HG02938 (cell line): ENCODE measurements at regions not wholly inside any gene's neighbourhood (a gene's known extent, or its start where the extent isn't known, plus 50 kb on each side); places are given as distances from the start of the nearest gene placed in this dataset.

Experiments
- ATAC-seq: cut with Tn5 transposase; IDR thresholded peaks from one replicate; pipeline ENCODE4 v1.9.1; 2021; ENCODE audit warnings: mild to moderate bottlenecking, moderate library complexity; ENCODE audit not compliant: unreplicated experiment

DNA sequence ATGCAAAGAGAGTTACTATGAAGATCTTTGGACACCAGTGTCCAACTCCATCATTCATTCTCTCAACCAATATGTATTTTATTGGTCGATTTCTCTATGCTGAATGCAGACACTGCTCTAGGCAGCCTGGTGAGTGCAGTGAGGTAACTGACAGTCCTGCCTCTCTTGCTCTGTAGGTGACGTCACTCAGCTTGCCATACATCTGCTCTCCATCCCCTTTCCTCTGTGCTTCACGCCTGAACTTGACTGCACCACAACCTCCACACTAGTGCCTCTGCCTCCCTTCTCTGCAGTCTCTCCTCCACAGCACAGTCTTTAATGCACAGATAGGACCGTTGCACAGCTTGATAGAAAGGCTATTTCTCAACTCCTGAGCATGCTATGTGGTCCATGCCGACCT, 344.9 kb upstream of the NOCT start:
- ATAC-seq: no peak

DNA sequence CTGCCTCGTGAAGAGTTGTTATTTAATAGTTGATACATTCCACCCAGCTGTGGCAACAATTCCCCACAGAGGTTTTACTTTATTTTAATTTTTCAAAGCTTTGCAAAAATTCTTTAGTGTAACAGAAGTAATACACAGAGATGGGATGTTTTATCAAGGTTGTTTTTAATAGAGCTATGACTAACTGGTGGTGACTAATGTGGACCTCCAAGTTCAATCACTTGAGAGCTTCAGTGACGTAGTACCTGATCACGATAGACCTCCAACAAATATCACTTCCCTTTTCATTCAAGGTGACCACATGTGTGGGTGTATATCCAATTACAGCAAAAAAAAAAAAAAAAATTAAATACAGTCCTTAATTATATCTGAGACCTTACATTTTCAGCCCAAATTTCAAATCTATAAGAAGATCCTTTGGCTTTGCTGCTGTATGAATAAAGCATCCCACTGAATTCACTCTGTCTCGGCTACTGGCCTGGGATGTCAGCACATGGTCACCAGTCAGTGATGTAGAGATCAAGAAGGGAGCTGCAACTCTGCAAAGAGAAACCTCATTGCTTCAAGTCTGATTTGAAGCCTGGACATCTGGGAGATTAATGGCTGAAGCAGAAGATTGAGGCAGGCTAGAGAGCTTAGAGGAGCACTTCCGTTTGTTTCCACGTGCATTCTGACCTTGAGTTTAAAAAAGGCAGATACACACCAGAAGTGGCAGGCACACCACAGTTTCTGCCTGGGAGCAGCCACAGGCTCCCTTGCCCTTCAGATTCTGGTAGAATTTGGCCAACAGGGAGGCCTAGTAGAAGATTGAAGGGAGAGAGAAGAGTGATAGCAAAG, 345.9 kb upstream of the NOCT start:
- peak; percentile 72 for ATAC-seq

DNA sequence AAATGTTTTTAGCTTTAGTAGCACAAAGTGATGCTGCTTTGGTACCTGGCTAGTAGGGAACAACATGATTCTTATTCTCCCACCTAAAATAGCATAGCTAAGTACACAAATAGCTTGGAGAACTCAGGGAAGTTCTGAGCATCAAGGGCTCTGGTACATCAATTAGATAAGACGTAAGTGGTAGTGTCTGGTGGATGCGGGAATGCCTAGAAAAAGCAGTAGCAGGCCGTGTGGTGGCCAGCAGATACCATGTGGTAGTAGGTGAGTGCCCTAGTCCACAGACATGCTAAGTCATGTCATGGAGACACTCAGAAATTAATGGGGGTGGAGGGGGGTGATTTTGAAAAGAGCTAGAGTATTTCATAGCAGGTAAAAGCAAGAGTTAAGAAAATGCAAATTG, 347.3 kb upstream of the NOCT start:
- ATAC-seq: no peak

DNA sequence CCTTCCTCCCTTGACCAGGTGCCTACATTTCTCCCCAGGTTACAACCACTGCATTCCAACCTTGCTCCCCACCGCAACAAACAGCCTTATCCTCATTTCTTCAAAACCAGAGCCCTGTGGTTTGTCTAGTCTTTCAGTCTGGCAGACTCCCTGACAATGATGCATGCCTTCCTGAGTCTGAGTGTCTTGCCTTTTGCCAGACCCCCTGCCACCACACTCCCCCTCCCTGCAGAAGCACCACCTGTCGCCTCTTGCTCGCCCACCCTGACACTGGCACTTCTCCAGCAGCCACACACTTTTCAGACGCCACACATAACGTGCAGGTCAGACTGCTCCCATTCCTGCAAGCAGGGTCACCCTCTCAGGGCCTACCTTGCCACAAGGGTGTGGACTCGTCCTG, 349.2 kb upstream of the NOCT start:
- ATAC-seq: no peak

DNA sequence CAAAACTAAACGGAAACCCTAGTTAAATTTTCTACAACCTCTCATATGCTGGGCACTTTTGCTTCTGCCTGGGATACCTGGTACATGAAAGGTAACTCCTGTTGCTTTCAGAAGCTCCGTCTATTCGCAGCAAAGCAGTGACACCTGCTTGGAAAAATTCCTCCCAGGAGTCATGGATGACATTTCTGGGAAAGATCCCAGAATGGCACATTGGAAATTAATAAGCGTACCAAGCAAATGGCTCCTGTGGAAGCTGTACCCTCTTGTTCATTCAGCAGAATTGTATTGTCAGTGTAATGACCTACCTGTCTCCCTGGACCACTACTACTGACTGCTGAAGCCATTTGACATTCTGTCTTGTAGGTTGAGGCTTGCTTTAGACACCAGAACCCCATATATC, 349.7 kb upstream of the NOCT start:
- ATAC-seq: no peak

DNA sequence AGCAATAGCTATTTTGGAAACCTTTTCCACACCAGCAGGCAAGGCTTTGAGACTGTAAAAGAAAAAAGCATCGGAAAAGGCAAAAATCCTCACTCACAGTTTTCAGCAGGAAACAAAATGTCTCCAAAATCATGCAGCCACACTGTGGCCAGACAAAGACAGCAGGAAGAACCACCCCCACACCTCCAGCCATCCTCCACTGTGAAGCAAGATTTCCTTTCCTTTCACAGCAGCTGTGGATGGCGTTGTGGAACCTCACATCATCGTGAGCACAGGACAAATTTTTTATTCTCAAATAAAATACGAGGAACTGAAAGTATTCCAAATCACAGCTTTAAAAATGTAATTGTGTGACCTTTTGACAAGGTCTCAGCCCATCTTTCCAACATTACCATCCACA, 351.7 kb upstream of the NOCT start:
- no peak for ATAC-seq

DNA sequence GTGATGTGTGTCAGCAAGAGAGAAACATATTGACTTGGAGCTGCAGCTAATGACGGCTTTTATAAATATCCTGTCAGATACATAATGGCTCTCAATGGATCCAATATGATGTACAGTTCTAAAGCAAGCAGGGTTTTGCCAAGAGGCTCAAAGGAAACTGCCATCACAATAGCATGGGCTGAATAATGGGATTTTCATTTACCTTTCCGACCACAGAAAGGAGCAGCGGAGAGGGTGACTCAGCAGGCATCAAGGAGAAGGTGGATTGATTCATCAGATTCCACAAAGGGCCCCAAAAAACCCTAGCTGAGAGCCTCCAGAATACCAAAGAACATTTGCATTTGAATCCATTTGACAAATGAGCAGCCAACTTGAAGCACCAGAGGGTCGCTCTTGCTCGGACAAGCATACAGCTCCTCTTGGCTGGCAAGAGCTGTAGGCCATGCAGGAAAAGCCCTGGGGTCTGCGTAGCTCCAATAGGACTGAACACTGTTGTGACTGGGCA, 355.7 kb upstream of the NOCT start:
- no peak for ATAC-seq

DNA sequence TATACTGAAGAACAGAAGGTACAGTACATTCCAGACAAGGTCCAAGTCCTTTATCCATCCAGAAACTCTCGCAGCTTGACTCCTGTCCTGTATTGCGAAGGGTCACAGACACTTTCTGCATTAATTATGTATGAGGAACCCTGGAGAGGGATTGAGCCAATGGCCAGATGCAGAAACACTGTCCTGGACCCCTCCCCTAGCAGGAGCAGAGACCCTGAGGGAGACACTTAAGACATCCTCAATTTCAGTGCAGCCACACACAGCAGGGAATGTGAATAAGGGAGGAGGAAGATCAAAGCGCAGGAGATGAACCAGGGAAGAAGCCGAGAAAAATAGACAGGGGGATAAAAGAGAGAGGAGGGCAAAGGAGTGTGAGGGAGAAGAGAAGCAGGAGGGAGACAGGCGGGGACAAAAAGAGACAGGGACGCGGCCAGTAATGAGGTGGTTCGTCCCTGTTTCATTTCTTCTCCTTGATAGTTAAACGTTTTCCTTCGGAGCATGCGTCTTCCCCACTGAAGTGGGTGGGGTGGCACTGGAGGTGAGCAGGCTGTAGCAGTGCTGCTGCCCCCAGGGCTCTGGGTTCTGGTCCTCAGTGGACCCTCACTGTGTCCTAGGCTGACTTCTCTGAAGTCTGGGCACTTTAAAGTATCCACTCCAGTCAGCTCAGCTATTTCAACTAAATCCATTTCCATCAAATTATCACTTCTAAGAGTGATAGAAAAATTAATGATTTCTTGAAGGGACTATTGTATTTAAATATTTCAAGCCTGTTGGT, 356.4 kb upstream of the NOCT start:
- no peak for ATAC-seq

DNA sequence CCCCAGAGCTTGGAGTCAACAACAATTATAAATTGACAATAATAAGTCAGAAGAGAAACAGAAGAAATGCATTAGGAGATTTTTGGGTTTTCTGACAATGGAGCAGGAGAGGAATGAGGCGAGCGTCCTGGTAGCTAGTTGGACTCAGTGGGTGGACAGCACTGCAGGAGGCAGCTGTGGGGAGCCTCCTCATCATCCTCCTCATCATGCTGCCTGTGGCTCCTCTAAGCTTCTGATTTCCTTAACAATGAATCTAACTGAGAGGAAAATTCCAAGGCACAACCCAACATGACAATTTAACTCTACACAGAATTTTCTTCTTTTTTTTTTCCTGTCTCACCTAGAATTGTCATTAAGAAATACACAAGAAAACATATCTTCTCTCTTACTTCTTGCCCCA, 357.1 kb upstream of the NOCT start:
- no peak for ATAC-seq

DNA sequence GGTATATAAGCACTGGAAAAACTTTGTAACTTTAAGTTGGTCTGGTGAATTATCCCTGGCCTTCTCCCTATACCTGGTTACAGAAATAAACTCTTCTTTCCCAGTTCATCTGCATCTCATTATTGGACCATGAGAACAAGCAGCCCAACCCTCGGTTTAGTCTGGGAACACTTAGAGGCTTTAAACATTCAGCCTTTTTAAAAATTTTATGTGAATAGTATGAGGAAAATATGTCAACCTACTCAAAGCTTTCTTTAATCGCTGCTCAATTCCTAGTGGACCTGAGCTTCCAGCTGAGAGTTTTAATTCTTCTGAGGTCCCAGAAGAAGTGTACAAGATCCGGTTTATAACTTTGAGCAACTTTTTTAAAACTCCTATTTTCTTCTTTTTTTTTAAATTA, 358.6 kb upstream of the NOCT start:
- ATAC-seq: no peak

DNA sequence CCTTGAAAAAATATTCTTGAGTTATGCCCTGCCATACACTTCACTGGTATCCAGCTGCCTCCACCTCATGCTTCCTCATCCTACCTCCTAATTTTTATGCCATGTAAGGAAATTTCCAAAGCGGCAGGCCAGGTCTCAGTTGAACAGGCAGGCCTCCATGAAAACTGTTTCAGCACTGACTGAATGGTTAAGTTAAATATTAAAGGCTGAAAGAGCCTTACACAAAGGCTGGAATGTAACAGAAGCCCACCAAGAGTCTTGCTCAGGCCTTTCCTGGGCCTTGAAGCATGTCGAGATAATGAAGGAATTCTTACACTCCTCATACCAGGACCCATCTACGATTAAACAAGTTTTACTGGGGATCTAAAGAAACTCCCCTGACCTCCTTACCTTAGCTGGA, 359.6 kb upstream of the NOCT start:
- ATAC-seq: no peak

DNA sequence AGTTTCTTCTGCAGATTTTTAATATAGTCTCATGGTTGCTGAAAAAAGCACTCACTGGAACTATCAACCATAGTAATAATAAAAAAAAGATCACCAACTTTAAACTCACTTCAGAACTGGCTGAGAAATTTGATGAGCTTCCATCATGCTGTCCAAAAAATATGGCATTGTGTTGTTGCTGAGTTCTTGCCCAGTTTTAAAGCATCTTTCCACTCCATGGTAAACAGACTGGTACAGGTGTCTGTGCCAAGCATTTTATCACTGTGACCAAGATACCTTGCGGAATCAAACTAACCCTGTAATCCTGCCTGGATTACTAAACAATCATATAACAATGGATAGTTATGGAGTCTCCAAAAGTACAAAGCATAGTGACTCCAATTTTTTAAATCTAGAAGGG, 360.3 kb upstream of the NOCT start:
- no peak for ATAC-seq

DNA sequence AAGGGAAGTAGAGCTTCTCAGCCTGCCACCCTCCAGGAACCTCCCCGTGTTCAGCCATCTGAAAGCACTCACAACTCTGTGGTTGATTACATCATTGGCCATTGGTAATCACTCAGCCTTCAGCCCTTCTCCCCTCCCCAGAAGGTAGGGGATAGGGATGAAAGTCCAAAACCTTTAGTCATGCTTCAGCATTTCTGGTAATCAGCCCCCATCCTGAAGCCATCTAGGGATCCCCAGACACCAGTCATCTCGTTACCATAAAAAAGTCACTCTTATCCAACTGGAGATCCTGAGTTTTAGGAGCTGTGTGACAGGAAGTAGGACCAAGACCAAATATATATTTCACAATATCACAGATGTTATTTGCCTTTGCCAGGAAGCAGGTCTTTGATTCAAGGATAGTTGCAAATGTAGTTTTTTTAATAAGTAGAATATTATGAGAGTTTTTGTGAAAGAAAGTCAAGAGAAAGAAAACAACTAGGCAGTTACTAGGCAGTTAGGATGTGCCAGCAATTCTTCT, 364.6 kb upstream of the NOCT start:
- ATAC-seq: no peak

DNA sequence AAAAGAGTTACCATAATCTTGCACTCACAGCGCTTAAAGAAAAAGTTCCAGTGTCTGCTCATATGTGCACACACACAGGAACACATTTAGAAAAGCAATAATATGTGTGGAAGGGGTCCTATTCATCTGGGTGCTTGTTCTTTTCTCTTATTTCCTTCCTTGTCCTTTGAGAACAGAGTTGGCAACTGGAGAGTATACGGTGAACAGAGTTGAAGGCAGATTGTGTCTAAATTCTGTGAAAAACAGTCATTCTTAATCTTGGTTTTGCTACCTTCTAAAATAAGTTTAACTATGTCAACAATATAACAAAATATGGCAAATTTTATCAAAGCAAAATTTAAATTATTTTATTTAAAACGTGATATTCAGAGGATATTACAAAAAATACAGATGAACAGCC, 365.1 kb upstream of the NOCT start:
- ATAC-seq: no peak

DNA sequence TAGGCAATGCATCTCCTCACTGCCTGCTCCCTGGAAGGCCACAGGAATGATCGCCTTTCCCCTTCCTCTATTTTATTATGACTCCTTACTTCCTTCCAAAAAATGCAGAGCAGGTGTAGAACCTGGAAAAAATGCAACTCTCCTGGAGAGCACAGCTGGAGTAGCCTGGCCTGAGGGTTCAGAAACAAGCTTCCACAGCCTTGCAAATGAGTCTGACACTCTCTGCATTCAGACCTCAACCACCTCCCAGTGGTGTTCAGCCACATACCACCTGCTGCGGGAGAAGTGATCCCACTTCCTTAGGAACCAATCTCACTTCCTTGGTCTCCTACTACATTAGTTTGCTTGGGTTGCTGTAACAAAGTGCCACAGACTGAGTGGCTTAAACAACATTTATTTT, 368.1 kb upstream of the NOCT start:
- no peak for ATAC-seq

DNA sequence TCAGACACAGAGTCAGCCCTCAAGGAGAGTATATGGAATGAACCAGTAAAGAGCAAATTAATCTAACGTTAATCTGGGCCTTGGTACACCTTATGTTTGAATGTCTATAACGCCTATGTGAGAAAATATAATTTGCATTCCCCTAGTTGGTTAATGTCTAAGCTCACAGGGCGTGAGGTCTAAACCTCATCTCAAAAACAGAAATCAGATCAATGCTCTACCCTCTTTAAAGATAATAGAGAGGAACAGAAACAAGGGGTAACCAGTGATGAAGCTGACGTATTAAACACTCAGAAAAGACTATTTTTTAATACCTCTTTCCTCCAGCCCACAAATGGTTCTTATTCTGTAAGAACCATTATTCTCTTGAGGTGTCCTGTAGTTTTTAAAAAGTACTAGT, 369.2 kb upstream of the NOCT start:
- no peak for ATAC-seq

DNA sequence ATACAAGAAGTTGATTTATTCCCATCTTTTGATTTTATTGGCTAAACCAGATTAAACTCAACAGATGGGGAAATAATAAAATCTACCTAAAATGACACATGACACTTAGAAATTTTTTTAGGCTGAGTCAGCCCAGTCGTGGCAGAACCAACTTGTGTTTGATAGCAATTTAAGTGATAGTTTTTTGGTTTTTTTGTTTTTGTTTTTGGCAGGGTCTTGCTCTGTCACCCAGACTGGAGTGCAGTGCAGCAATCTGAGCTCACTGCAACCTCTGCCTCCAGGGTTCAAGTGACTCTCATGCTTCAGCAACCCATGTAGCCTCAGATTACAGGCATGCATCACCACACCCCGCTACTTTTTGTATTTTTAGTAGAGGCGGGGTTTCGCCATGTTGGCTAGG, 370.3 kb upstream of the NOCT start:
- no peak for ATAC-seq

DNA sequence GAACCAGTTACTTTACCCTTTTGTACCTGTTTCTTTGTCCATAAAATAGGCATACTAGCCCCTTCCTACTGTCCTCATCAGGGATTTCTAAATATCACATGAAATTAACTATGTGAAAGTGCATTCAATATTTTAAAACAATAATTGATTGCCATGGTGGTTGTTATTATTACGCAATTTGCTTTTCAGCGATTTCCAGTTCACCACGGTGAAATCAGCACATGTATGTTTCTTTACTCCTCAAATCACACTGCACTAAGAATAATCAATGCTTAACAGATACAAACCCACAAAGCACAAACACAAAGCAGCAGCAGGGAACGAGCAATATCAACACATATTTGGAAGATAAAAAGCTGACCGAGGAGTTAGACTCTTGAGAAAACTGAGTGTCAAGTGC, 371.3 kb upstream of the NOCT start:
- no peak for ATAC-seq

DNA sequence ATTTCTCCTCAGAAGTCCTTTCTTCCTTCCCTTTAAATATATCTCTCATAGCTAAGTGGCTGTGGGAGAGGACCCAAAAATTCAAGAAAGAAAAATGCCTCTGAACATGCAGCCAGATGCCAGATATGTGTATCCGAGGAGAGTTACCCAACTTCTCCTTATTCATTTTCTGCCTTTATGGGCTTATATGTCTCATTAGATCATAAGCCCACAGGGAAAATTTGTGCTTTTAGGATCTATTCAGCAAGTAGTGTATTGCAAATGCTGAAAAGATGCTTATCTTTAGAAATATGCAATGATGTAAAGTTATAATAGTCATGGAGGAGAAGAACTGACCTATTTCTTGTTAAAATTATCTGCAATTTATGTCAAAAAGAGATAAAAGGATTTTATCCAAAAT, 371.8 kb upstream of the NOCT start:
- ATAC-seq: no peak

DNA sequence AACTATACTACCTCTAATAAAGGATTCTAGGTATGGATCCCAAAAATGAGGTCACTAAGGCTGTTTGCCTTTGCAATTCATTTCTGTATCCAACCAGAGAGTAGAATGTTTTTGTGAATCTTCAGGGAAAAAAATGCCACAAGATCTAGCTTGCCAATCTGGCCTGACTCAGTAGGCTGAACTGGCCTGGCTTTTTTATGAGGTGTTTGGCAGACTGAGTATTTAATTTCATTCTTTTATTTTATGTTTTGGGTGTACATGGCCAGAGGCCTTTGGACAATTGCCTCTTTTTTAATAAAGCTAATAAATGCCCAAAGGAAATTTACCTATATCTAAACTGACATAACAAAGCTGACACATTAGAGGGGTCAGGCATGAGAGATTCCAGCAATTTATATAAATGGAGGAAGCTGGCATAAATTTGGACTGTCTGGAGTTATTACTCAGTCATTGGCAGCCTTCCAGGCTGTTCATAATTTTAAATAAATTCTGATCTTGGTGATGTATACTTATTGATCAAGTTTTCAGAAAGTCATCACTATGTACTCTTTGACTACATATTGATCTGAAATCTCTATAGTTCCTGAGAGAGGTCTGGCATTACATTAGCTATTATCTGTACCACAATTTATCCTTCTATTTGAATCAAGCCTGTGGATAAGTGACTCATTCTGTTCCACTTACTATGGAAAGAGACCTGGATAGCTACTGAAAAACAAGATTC, 376.4 kb upstream of the NOCT start:
- ATAC-seq: no peak

DNA sequence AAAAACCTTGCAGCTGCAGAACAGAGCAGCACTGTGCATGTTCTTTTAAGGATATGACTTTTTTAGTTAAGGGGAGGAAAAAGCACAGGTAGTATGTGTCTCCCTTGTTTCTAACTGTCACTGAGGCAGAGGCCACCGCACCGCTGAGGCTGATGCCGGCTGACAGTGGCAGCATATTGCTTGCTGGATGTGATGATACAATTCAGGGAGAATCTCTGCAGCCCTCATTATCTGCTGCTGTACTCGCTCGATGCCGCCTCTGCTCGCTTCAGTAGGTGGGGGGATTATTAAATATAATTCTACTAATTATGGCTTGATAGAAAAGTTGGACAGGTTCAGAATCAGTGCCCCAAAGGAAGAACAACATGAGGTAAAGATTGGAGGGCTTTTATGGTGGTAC, 378.8 kb upstream of the NOCT start:
- ATAC-seq: no peak
